GM23338 (cell line): ENCODE measurements at regions not wholly inside any gene's neighbourhood (a gene's known extent, or its start where the extent isn't known, plus 50 kb on each side); places are given as distances from the start of the nearest gene placed in this dataset.

ENCODE experiments used
- ATAC-seq: fragments of 200-7000 bp; cut with Tn5 transposase; 3 replicates; pipeline ENCODE4 v1.9.1; 2020
- DNase-seq: peaks from one replicate; pipeline ENCODE4 v3.0.0-alpha.2; 2015; ENCODE audit warnings: low spot score
- H2AFZ ChIP-seq: fragments of 200-600 bp; sonication (generic); 2 replicates; pipeline ENCODE4 v1.8.0; 2016; ENCODE audit warnings: antibody characterized with exemption, mild to moderate bottlenecking, moderate library complexity
- H3F3A ChIP-seq: fragments of 200-600 bp; sonication (generic); replicated peaks from 2 replicates; pipeline ENCODE4 v1.8.0; 2017; ENCODE audit warnings: antibody characterized with exemption, mixed run types, low read depth
- H3K27ac ChIP-seq: fragments of 200-600 bp; sonication (generic); 2 replicates; pipeline ENCODE4 v1.6.1; 2016; ENCODE audit warnings: low read depth
- H3K27me3 ChIP-seq: fragments of 200-600 bp; sonication (generic); 2 replicates; pipeline ENCODE4 v1.8.0; 2016; ENCODE audit warnings: mild to moderate bottlenecking, mixed run types, moderate library complexity; ENCODE audit not compliant: insufficient read depth
- H3K36me3 ChIP-seq: fragments of 200-600 bp; sonication (generic); 2 replicates; pipeline ENCODE4 v1.8.0; 2016; ENCODE audit warnings: mild to moderate bottlenecking; ENCODE audit not compliant: insufficient read depth
- H3K4me1 ChIP-seq: fragments of 200-600 bp; sonication (generic); 2 replicates; pipeline ENCODE4 v1.8.0; 2016; ENCODE audit warnings: mild to moderate bottlenecking, moderate library complexity; ENCODE audit not compliant: insufficient read depth
- H3K4me2 ChIP-seq: fragments of 200-600 bp; sonication (generic); 2 replicates; pipeline ENCODE4 v1.7.1; 2017; ENCODE audit warnings: mixed run types
- H3K4me3 ChIP-seq: fragments of 200-600 bp; sonication (generic); 2 replicates; pipeline ENCODE4 v1.6.1; 2016; ENCODE audit warnings: mixed run types
- H3K79me2 ChIP-seq: fragments of 200-600 bp; sonication (generic); replicated peaks from 2 replicates; pipeline ENCODE4 v1.8.0; 2017; ENCODE audit warnings: mild to moderate bottlenecking; ENCODE audit not compliant: insufficient read depth
- H3K9me2 ChIP-seq: fragments of 200-600 bp; sonication (generic); 2 replicates; pipeline ENCODE4 v1.8.0; 2017; ENCODE audit not compliant: insufficient read depth
- H4K20me1 ChIP-seq: fragments of 200-600 bp; sonication (generic); replicated peaks from 2 replicates; pipeline ENCODE4 v1.8.0; 2017; ENCODE audit warnings: mild to moderate bottlenecking; ENCODE audit not compliant: insufficient read depth
- H3K27ac Mint-ChIP-seq: 2 replicates; pipeline ENCODE4 v1.8.0; 2020; ENCODE audit warnings: inconsistent platforms, mild to moderate bottlenecking, moderate library complexity, mixed read lengths
- H3K27me3 Mint-ChIP-seq: 3 replicates; pipeline ENCODE4 v1.8.0; 2022; ENCODE audit warnings: low read depth, mild to moderate bottlenecking, moderate library complexity, mixed read lengths, inconsistent platforms; ENCODE audit not compliant: insufficient read depth, poor library complexity
- H3K36me3 Mint-ChIP-seq: 3 replicates; pipeline ENCODE4 v1.8.0; 2021; ENCODE audit warnings: low read depth, mild to moderate bottlenecking, inconsistent platforms, moderate library complexity, mixed read lengths
- H3K4me1 Mint-ChIP-seq: 3 replicates; pipeline ENCODE4 v1.8.0; 2020; ENCODE audit warnings: mild to moderate bottlenecking, inconsistent platforms, mixed read lengths
- H3K4me3 Mint-ChIP-seq: 3 replicates; pipeline ENCODE4 v1.8.0; 2021; ENCODE audit warnings: moderate library complexity, mild to moderate bottlenecking, inconsistent platforms, mixed read lengths
- H3K9me3 Mint-ChIP-seq: 3 replicates; pipeline ENCODE4 v1.8.0; 2020; ENCODE audit warnings: moderate library complexity, mild to moderate bottlenecking, inconsistent platforms, mixed read lengths
- EZH2 ChIP-seq: fragments of 200-600 bp; sonication (generic); IDR thresholded peaks from one replicate; pipeline ENCODE4 v1.8.0; 2017; ENCODE audit warnings: antibody characterized with exemption, mild to moderate bottlenecking, low read depth; ENCODE audit not compliant: unreplicated experiment
- JUNB ChIP-seq: IDR thresholded peaks from one replicate; pipeline ENCODE4 v1.6.1; 2016; ENCODE audit warnings: antibody characterized with exemption; ENCODE audit not compliant: unreplicated experiment
- NANOG ChIP-seq: IDR thresholded peaks from 2 replicates; pipeline ENCODE4 v1.6.1; 2016; ENCODE audit warnings: antibody characterized with exemption, borderline replicate concordance
- POLR2AphosphoS5 ChIP-seq: IDR thresholded peaks from 2 replicates; pipeline ENCODE4 v1.6.1; 2016; ENCODE audit warnings: antibody characterized with exemption, low read depth
- ZNF114 ChIP-seq: fragments of 250-450 bp; sonication (Bioruptor Pico); IDR thresholded peaks from 2 replicates; pipeline ENCODE4 v1.5.0; 2020; ENCODE audit warnings: mild to moderate bottlenecking, moderate library complexity
- TF ChIP-seq, protein P1 (sequence below), 2 experiments: fragments of 200-600 bp in 1 of 2; sonication (generic) in 1 of 2; conservative IDR thresholded peaks; 2 replicates each; pipeline versions ENCODE4 v1.5.1 to v1.6.1; 2016 to 2017; ENCODE audit warnings: antibody characterized with exemption in 2 of 2, low read depth in 2 of 2, mild to moderate bottlenecking in 2 of 2, moderate library complexity in 1 of 2

DNA sequence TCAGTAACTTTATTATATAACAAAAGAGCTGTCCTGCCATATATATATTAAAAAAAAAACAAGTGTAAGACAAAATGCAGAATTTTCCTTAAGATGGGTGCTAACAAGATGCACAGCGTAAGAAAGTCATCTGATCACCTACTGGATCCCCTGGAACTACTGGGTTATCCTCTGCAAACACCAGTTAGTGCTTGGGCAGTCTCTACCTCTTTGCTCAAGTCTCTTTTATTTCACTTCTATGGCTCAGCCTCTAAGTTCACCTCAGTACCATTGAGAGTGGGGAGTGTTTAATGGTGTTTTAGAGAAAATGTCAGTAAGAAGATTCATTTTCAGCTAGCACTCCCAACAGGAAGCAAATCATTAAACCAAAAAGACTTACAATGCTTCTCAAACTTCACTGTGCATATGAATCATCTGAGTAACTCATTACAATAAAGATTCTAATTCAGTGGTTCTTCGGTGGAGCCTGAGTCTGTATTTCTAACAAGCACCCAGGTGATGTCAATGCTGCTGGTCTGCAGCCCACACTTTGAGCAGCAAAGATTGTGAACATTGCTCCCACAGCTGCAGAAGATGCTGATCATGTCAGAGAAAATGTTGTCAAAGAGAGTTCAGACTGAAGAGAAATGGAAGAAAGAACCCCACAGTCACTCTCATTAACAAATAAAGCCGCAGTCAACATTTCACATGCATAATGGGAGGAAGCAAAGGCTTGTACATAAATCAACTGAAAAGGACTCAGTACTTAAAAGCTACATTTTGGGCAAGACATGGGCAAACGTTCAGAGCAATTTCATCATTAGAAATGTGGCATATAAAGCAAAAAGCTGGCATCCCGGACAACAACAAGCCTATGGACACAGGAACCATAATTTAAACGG, 227.1 kb upstream of the ATP11B start:
- H3K4me1 ChIP-seq, result peaks cover 41% of the 10 kb centered on the region
- H3K4me2 ChIP-seq, result peak overlapping the region; percentile 64
- Mint-ChIP-seq H3K9me3 (0 out of 3 replicates have a peak, but pooled peaks cover under 1% of the 10 kb centered on the region), H3K36me3 (no peaks in the 10 kb centered on the region; the same call in 2 of the 3 replicates), H3K4me3 (no peak overlapping the region), H3K27ac (peak overlapping the region; percentile 54), H3K4me1 (peaks cover 44% of the 10 kb centered on the region), H3K27me3 (peaks cover 2% of the 10 kb centered on the region)
- H3K79me2 ChIP-seq, result no peaks in the 10 kb centered on the region
- no peaks in the 10 kb centered on the region for H3K9me2 ChIP-seq
- H3K4me3 ChIP-seq, result no peak overlapping the region
- no peaks in the 10 kb centered on the region for H4K20me1 ChIP-seq
- peak overlapping the region; percentile 40; the same call in 1 of the 2 replicates for H3K27ac ChIP-seq
- peak; percentile 11 for DNase-seq
- no peaks in the 10 kb centered on the region for H3K27me3 ChIP-seq
- peak; percentile 62 for ATAC-seq
- no peaks in the 10 kb centered on the region for H3K36me3 ChIP-seq
- no peaks in the 10 kb centered on the region for H3F3A ChIP-seq
- peak overlapping the region; percentile 23; the same call in 1 of the 2 replicates for H2AFZ ChIP-seq
- TF ChIP-seq ZNF114 (CRISPR knock-in tag), result no peak
- 0 out of 2 replicates have a peak, but pooled peaks have one; percentile 2 for TF ChIP-seq NANOG

DNA sequence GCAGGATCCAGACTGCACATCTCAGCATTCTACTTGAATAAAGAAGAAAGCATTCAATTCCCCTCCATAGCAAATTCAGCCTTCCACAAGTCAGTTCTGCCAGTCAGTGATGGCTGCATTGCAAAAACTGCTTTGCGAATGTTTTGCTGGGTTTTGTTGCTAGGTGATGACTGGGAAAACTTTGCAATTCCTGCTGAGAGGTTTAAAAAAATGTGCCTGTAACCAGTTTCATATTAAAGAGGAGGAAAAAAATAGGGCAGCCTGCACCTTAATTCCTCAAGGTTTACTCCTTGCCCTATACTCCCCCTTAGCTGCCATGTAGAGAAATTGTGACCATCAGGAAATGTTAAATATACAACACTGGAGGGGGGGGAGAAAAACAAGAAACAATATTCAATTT, 225.6 kb upstream of the ATP11B start:
- H3K27me3 ChIP-seq, result no peaks in the 10 kb centered on the region
- H3K4me2 ChIP-seq, result no peak overlapping the region
- H3K36me3 ChIP-seq, result no peaks in the 10 kb centered on the region
- H2AFZ ChIP-seq, result peak overlapping the region; percentile 8; the same call in 1 of the 2 replicates
- no peak overlapping the region for H3K27ac ChIP-seq
- no peak for TF ChIP-seq JUNB
- TF ChIP-seq, protein P1, sequence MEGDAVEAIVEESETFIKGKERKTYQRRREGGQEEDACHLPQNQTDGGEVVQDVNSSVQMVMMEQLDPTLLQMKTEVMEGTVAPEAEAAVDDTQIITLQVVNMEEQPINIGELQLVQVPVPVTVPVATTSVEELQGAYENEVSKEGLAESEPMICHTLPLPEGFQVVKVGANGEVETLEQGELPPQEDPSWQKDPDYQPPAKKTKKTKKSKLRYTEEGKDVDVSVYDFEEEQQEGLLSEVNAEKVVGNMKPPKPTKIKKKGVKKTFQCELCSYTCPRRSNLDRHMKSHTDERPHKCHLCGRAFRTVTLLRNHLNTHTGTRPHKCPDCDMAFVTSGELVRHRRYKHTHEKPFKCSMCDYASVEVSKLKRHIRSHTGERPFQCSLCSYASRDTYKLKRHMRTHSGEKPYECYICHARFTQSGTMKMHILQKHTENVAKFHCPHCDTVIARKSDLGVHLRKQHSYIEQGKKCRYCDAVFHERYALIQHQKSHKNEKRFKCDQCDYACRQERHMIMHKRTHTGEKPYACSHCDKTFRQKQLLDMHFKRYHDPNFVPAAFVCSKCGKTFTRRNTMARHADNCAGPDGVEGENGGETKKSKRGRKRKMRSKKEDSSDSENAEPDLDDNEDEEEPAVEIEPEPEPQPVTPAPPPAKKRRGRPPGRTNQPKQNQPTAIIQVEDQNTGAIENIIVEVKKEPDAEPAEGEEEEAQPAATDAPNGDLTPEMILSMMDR (conservative IDR thresholded peaks at IDR 0.05; ENCODE audit: low read depth in 2 of 2), result peak in 1 of 2 experiments; percentile 34; a peak in 2 of 4 replicates
- TF ChIP-seq POLR2AphosphoS5, result no peak
- Mint-ChIP-seq H3K4me3 (no peak overlapping the region), H3K27me3 (peaks cover 2% of the 10 kb centered on the region), H3K36me3 (no peaks in the 10 kb centered on the region), H3K27ac (peak overlapping the region; percentile 56; the same call in 1 of the 2 replicates), H3K9me3 (no peaks in the 10 kb centered on the region), H3K4me1 (peaks cover 44% of the 10 kb centered on the region)
- no peaks in the 10 kb centered on the region for H3K9me2 ChIP-seq
- peaks cover 41% of the 10 kb centered on the region for H3K4me1 ChIP-seq
- H3F3A ChIP-seq, result no peaks in the 10 kb centered on the region
- H3K79me2 ChIP-seq, result no peaks in the 10 kb centered on the region
- ATAC-seq (peak; percentile 27; the same call in 1 of the 3 replicates), DNase-seq (peak; percentile 67)
- H3K4me3 ChIP-seq, result no peak overlapping the region
- no peaks in the 10 kb centered on the region for H4K20me1 ChIP-seq

DNA sequence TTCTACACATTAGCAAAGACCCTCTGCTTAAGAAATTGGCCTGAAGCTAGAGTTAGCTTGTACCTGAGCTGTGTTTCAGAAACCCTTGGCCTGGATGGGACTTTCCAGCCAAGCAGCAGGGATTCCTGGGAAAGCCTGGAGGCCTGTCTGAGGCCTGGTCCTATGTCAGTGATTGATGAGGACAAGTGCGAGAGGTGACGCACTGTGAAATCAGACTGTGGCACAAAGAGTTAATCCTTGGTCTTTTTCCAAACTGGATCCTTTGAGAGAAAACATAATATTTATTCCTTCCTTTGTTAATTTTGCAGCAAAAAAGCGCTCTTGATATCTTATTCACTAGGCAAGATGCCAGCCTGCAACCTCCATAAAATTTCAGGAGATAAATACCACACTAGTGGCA, 225.0 kb upstream of the ATP11B start:
- TF ChIP-seq EZH2 (no peak), JUNB (no peak)
- Mint-ChIP-seq H3K27ac (peak overlapping the region; percentile 56), H3K36me3 (no peaks in the 10 kb centered on the region), H3K4me1 (peaks cover 44% of the 10 kb centered on the region), H3K9me3 (no peaks in the 10 kb centered on the region), H3K27me3 (peaks cover 2% of the 10 kb centered on the region), H3K4me3 (no peak overlapping the region)
- Histone ChIP-seq H3K4me3 (no peak overlapping the region), H3K36me3 (no peaks in the 10 kb centered on the region), H3K27ac (no peak overlapping the region), H3K79me2 (no peaks in the 10 kb centered on the region), H4K20me1 (no peaks in the 10 kb centered on the region), H2AFZ (peak overlapping the region; percentile 8; the same call in 1 of the 2 replicates), H3K9me2 (no peaks in the 10 kb centered on the region), H3K27me3 (no peaks in the 10 kb centered on the region), H3K4me2 (no peak overlapping the region), H3K4me1 (peaks cover 41% of the 10 kb centered on the region), H3F3A (no peaks in the 10 kb centered on the region)
- ATAC-seq (peak; percentile 53; the same call in 2 of the 3 replicates), DNase-seq (no peak)
